T-helper 2 cell treated with Interferon-gamma antibody and Interleukin-4, amounts not matched to agents 100 ng/mL and 5 ng/mL, for 36 hours (primary cell): ENCODE measurements at regions not wholly inside any gene's neighbourhood (a gene's known extent, or its start where the extent isn't known, plus 50 kb on each side); places are given as distances from the start of the nearest gene placed in this dataset.

Experiments used
- intact Hi-C: fragments of 100-400 bp; cut with micrococcal nuclease; formaldehyde crosslinking; loops from one replicate; pipeline ENCODE4 v1.15.1; 2023

DNA sequence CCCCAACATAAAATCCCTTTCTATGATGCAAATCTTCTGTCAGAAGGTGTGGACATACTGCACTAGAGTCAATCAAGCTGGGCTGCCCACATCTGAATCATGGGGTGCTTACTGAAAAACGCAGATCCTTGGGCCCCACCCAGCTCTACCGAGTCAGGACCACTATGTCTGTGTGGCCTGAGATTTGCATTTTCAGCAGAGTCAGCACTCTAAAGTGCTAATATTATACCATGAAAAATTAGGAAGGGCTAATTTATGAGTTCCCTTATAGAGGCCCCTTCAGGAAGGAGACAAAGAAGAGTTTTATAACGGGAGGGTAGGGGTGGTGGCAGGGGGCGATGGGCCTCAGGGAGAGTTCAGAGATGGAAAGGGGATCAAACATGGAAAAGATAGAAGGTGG, 163.3 kb upstream of the NABP1 start:
- intact Hi-C loops: no loop called here

DNA sequence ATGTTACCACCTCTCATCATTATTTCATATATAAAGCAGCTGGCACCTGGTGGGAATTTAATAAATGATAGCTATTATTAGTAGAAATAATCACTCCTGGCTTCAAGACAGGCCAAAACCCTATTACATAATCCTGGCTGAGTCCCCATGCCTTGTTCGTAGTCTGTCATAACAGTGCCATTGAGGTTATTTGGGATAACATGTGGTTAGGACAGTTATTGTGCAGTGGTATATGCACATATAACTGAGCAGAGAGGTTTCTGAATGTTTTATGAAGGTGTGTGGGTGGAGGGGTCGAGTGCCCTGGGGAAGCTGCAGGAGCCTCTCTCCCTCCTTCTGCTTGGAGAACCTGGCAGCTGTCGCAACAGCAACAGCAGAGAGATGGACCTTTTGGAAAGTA, 162.4 kb upstream of the NABP1 start:
- intact Hi-C loops: no loop called here

DNA sequence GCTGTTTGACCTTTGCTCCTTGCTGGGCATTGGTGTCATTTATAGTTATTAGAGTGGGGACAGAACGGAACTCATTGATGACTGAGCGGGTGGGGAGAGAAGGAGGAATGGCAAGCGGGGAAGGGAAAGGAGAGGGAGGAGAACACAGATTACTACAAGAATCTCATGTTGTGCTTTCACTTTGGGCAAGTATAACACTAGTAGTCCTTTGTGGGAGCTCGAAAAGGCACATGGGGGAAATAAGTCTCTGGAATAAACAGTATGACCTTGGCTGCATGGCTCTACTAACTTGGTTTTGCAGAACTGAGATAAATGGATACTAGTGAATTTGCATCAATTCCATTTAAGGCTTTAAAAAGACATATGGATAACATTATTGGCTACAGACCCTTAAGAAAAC, 161.7 kb upstream of the NABP1 start:
- intact Hi-C loops: no loop called here

DNA sequence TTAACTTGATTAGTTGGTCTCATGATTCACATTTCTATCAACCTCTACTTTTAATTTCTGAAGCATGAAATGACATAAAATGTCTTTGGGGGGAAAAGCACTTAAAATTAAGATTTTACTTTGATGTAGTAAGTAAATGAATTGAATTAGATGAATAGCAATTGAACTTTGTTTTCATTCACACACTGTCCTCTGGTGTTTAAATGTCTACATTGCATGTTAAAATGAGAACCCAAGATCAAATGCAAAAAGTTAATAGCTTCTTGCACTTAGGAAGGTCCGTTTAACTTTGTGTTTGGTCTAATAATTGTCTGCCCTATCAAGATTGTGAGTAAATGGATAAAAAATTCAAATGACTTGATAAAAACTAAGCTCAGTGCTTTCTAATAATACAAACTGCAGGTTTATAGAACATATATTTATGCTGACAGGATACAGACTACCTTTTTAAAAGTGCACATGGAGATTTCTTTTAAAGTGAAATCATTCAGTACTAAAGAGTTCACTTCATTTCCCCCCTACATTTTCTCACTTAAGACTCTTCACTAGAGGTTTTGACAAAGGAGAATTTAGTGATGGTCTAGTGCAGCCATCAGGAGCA, 156.2 kb upstream of the NABP1 start:
- intact Hi-C loops: loop anchor here (1.0 kb wide), 2 partner anchors 356 to 469 kb away; no protein-coding TSS in a partner anchor

- intact Hi-C loops: no loop called here
Observed at GRCh38 chr2:191522478-191523120, 155.3 kb upstream of the NABP1 start.

DNA sequence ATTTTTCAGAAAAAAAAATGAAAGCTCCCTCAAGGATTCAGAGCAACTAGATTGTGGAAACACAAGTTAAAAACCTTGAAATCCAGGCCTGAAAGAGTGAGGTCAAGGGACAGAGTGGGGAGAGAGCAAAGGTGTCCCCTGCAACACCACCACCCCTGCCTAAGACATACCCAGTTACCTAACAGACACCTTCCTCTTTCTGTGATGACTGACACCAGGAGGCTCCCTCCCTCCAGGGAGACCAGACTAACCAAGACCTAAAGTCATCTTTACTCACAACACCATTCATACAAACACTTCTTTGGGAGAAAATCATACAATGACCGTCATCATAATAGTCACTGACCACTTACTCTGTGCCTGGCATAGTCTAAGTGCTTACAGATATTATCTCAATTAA, 151.8 kb upstream of the NABP1 start:
- intact Hi-C loops: loop anchor here (5.0 kb wide), 1 partner anchor 284 kb away; no protein-coding TSS in a partner anchor

GRCh38 chr2:191526536-191526935, 151.4 kb upstream of the NABP1 start:
- intact Hi-C loops: loop anchor here (5.0 kb wide), 1 partner anchor 284 kb away; no protein-coding TSS in a partner anchor

DNA sequence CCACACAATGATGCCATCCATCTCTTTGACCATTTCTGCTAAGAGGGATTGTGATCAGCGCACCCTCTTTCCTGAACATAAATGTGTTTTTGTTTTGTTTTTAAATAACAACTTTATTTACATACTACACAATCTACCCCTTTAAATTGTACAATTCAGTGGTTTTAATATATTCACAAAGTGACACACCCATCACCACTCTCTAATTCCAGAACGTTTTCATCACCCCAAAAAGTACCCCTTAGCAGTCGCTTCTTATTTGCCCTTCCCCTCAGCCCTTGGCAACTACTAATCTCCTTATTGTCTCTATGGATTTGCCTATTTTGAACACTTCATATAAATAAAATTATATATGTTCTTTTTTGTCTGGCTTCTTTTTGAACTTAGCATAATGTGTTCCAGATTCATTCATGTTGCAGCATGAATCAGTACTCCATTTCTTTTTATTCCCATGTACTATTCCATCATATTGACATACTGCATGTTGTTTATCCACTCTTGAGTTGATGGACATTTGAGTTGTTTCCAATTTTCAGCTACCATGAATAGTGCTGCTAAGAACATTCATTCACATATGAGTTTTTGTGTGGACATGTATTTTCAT, 150.9 kb upstream of the NABP1 start:
- intact Hi-C loops: loop anchor here (5.0 kb wide), 1 partner anchor 285 kb away; no protein-coding TSS in a partner anchor

DNA sequence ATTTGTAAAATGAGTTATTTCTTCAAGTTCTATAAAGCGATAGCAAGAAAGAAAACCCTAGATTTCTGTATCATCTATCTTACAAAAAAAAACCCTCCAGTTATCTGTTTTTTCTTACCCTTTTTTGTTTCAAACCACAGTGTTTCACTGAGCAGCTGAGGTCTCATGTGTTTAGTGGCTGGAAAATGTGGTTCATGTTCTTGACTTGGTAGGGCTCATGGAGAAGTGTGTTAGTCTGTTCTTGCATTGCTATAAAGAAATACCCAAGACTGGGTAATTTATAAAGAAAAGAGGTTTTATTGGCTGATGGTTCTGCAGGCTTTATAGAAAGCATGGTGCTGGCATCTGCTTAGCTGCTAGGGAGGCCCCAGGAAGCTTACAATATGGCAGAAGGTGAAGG, 147.3 kb upstream of the NABP1 start:
- intact Hi-C loops: no loop called here

DNA sequence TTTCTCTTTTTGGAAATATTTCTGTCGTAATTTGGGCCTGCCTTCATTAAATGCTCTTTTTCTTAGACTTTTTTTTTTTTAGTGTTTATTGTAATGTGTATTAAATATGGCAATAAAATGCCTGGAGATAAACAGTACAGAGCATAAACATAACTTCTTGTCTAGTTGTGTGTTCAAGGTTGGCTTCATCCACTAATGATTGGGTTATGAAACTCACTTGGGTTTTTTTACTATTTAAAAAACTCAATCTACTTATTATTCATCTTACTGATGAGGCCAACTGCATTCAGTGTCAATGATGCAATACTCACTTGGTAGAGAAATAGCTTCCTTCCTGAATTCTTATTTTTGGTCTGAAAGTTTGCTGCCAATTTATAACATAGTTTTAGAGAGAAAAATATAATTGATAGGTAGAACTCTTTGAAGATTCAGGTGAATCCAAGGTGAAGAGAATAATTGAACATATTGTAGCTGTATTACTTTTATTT, 144.2 kb upstream of the NABP1 start:
- intact Hi-C loops: no loop called here

DNA sequence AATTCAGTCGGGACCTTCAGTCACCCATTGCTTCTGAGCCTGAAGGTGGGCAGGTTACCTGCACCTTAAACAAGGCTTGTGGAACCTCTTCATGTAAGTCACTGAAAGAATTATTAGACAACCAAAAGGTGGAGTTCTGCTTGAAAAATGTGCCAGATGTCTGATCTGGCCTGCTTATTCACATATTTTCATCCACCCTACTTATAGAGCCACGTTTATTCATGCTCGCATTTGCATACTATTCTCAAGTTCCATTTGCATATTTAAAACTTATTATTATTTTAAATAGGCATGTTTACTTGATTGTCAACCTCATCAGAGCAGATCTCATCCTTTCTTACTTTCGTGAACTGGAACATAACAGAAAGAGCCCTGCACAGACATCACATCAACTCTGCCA, 140.0 kb upstream of the NABP1 start:
- intact Hi-C loops: loop anchor here (5.0 kb wide), 1 partner anchor 624 kb away; no protein-coding TSS in a partner anchor

DNA sequence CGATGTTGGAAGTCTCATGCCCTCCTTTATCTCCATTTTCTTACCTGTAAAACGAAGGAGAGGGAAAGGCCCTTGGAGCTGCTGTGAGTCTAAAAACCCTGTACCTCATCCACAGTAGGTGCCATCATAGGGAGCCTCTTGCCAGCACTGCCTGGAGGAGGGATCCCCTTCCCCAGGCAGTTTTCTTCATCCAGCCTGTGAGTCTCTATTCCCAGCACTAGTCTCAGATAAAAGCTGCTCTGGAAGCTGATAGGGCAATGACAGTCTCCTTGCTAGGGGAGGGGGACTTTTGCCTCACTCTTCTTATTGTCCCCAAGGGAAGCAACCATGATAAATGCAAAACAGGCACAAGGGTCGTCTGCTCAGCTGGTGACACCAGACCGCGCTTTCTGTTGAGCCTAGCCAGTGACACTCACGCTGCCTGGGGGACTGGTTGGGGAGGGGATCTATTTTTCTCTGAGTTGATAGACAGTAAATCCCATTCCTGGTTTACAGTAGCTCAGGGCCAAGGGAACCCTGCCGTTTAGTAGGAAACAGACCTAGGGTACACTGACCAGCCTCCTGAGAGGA, 139.5 kb upstream of the NABP1 start:
- intact Hi-C loops: loop anchor here (5.0 kb wide), 1 partner anchor 624 kb away; no protein-coding TSS in a partner anchor

DNA sequence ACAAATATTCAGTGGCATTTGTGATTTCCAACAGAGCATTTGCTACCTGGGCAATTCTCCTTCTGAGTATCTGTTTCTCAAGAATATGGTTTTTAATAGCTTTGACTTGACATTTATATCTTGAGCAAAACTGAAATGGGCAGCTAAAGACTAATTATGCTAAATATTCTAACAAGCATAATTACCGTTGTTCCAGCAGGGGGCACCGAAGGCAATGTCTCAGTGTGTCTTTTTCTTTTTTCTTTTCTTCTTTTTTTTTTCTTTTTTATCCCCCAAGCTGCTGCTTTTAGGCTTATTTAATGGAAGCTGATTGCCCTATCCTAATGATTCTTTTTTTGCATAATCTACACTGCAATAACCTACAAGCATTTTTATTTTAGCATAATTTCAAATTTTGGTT, 138.9 kb upstream of the NABP1 start:
- intact Hi-C loops: loop anchor here (5.0 kb wide), 1 partner anchor 623 kb away; no protein-coding TSS in a partner anchor

- intact Hi-C loops: no loop called here
Observed at GRCh38 chr2:191540681-191541080, 137.3 kb upstream of the NABP1 start.

DNA sequence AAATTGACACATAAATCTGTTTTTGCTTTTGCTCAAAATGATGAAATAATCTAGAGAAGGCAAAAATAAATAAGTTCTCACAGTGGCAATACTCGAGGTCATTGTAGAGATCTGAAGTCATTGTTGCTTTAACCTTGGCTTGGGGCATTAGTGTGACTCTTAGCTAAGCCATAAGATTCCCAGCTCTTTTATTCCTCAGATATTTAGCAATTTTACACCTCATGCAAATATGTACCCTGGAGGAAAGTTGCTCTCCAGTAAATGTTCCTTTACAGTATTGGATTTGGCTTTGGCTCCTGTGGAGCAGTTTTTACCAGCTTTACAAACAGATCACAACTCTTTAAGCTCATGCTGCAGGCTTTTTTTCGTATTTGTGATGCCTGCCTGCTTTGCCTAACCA, 134.2 kb upstream of the NABP1 start:
- intact Hi-C loops: no loop called here

- intact Hi-C loops: no loop called here
Observed at GRCh38 chr2:191544461-191545062, 133.4 kb upstream of the NABP1 start.

DNA sequence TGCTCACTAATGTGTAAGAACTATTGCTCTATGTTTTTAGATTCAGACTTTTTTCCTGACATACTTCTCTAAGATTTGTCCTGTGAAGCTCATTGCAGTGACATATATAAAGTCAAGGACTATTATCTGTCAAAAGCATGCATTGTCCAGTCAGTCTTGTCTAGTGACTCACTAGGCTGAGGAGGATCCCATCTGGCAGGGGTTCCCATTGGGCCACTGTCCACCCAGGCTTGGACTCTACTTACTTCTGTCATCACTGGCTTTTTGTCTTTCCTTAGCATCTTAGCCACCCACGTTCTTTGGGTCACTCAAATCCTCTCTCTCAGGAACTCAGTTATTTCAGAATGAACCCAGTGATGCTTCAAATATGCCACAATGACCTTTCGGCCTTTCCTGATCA, 132.6 kb upstream of the NABP1 start:
- intact Hi-C loops: no loop called here

DNA sequence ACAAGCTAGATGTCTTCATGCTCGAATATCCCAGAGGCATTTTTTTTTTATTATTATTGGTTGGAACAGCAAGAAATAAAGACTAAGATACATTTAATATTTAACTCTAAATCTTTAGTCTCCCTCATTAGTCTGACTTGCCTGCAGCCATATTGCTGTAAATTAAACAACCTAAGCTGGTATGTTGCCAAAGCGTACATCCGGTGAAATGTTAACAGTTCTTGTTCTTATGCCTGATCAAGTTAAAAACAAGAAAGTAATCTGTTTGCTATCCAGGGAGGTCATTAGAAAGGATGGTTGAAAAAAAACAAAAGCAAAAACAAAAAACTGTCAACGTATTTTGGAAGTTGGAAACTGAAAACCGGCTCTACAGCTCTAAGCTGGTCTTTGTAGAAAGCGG, 125.9 kb upstream of the NABP1 start:
- intact Hi-C loops: no loop called here

- intact Hi-C loops: no loop called here
Observed at GRCh38 chr2:191554240-191554639, 123.7 kb upstream of the NABP1 start.

DNA sequence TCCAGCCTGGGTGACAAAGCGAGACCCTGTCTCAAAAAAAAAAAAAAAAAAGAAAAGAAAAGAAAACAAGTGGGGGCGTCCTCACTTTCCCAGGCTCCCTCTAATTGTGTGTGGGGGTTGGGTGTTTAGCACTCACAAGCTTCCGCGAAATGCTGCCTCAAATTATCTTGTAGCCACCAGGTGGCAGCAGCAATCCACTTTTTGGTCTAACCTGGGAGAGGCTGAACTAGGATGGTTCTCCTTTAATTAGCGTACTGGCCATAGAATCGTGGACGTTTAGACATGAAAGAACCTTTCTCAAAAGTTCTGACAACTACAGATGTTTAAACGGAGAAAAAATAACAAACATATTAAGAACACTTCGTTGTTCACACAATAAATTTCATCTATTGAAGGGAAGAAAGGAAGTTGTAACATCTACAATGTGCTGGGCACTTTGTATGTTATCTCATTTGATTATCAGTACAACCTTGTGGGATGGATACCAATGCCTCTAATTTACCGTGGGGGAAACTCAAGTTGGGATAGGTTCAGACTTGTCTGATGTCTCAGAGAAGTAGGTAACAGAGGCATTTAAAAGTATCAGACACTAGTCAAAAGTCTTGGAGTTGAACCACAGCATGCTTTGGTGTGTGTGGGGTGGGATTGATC, 122.7 kb upstream of the NABP1 start:
- intact Hi-C loops: loop anchor here (1.0 to 5.0 kb wide), 4 partner anchors 136 to 607 kb away; no protein-coding TSS in a partner anchor

- intact Hi-C loops: loop anchor here (5.0 kb wide), 2 partner anchors 201 to 256 kb away; no protein-coding TSS in a partner anchor
Observed at GRCh38 chr2:191556463-191556862, 121.5 kb upstream of the NABP1 start.
